ENCODE measurements at regions not wholly inside any gene's neighbourhood (a gene's known extent, or its start where the extent isn't known, plus 50 kb on each side); places are given as distances from the start of the nearest gene placed in this dataset.

DNA sequence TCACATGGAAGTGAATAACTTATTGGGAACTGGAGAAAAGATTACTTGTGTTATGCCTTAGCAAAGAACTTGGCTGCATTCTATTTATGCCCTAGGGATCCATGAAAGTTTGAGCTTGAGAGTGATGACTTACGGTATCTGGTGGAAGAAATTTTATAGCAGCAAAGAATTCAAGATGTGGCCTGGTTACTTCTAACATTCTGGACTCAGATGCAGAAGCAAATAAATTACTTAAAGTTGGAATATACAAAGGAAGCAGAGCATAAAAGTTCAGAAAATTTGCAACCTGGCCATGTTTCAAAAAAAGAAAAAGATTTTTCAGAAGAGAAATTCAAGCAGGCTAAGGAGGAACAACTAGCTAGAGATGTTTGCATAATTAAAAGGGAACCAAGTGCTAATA is 252.3 kb upstream of the WDFY3 start:
- Histone ChIP-seq H3K4me3 (ENCODE audit: insufficient read length, low read depth) (no peak overlapping the region), H3K36me3 (ENCODE audit: insufficient read depth, insufficient read length, low read length) (no peaks in the 10 kb centered on the region), H3K27me3 (ENCODE audit: insufficient read depth, insufficient read length) (no peaks in the 10 kb centered on the region), H3K9ac (ENCODE audit: insufficient read length, low read depth) (no peak overlapping the region), H3K9me3 (ENCODE audit: insufficient read depth, low read length) (peaks cover 9% of the 10 kb centered on the region; the same call in 1 of the 2 replicates), H3K4me1 (ENCODE audit: insufficient read depth, insufficient read length) (no peaks in the 10 kb centered on the region)
- no peak for DNase-seq (ENCODE audit: low read depth, low spot score)
- TF ChIP-seq SUZ12 (IDR thresholded peaks at IDR 0.05; ENCODE audit: extremely low read depth, insufficient read depth, insufficient read length) = no peak
- no peak for TF ChIP-seq ZNF274 (IDR thresholded peaks at IDR 0.05; ENCODE audit: low read depth, low read length)
- TF ChIP-seq YY1 (IDR thresholded peaks at IDR 0.05; ENCODE audit: insufficient read depth, insufficient read length) = no peak

DNA sequence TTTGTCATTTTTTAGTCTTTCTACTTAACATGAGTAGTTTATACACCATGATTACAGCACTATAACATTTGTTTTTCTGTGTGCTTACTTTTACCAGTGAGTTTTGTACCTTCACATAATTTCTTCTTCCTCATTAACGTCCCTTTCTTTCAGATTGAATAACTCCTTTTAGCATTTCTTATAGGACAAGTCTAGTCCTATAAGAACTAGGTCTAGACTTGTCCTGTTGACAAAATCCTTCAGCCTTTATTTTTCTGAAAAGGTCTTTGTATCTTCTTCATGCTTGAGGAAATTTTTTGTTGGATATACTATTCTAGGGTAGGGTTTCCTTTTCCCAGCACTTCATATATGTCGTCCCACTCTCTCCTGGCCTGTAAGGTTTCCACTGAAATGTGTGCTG is 253.3 kb upstream of the ARHGAP24 start:
- H3K36me3 ChIP-seq (ENCODE audit: insufficient read depth, insufficient read length, low read length) = no peaks in the 10 kb centered on the region
- no peak for DNase-seq (ENCODE audit: low read depth, low spot score)
- H3K9me3 ChIP-seq (ENCODE audit: insufficient read depth, low read length) = peaks cover 9% of the 10 kb centered on the region; the same call in 1 of the 2 replicates
- TF ChIP-seq YY1 (IDR thresholded peaks at IDR 0.05; ENCODE audit: insufficient read depth, insufficient read length) = no peak
- TF ChIP-seq ZNF274 (IDR thresholded peaks at IDR 0.05; ENCODE audit: low read depth, low read length) = no peak
- TF ChIP-seq SUZ12 (IDR thresholded peaks at IDR 0.05; ENCODE audit: extremely low read depth, insufficient read depth, insufficient read length) = no peak
- H3K9ac ChIP-seq (ENCODE audit: insufficient read length, low read depth) = no peak overlapping the region
- no peak overlapping the region for H3K4me3 ChIP-seq (ENCODE audit: insufficient read length, low read depth)
- H3K4me1 ChIP-seq (ENCODE audit: insufficient read depth, insufficient read length) = no peaks in the 10 kb centered on the region
- H3K27me3 ChIP-seq (ENCODE audit: insufficient read depth, insufficient read length) = no peaks in the 10 kb centered on the region

DNA sequence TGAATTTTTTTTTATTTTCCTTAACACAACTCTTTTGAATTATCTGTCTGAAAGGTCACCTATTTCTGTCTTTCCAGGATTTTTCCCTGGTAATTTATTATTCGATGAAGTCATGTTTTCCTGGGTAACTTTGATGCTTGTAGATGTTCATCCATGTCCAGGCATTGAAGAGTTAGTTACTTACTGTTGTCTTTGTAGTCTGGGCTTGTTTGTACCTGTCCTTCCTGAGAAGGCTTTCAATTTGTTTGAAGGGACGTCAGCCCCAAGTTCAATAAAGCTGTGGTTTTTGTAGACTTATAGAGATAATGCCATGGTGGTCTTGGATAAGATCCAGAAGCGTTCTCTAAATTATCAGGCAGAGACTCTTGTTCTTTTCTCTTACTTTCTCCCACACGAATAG is 252.4 kb upstream of the ARHGAP24 start:
- Histone ChIP-seq H3K4me1 (ENCODE audit: insufficient read depth, insufficient read length) (no peaks in the 10 kb centered on the region), H3K9me3 (ENCODE audit: insufficient read depth, low read length) (peaks cover 9% of the 10 kb centered on the region; the same call in 1 of the 2 replicates), H3K27me3 (ENCODE audit: insufficient read depth, insufficient read length) (no peaks in the 10 kb centered on the region), H3K9ac (ENCODE audit: insufficient read length, low read depth) (no peak overlapping the region), H3K4me3 (ENCODE audit: insufficient read length, low read depth) (no peak overlapping the region), H3K36me3 (ENCODE audit: insufficient read depth, insufficient read length, low read length) (no peaks in the 10 kb centered on the region)
- no peak for TF ChIP-seq SUZ12 (IDR thresholded peaks at IDR 0.05; ENCODE audit: extremely low read depth, insufficient read depth, insufficient read length)
- TF ChIP-seq YY1 (IDR thresholded peaks at IDR 0.05; ENCODE audit: insufficient read depth, insufficient read length) = no peak
- no peak for TF ChIP-seq ZNF274 (IDR thresholded peaks at IDR 0.05; ENCODE audit: low read depth, low read length)
- DNase-seq (ENCODE audit: low read depth, low spot score) = no peak

DNA sequence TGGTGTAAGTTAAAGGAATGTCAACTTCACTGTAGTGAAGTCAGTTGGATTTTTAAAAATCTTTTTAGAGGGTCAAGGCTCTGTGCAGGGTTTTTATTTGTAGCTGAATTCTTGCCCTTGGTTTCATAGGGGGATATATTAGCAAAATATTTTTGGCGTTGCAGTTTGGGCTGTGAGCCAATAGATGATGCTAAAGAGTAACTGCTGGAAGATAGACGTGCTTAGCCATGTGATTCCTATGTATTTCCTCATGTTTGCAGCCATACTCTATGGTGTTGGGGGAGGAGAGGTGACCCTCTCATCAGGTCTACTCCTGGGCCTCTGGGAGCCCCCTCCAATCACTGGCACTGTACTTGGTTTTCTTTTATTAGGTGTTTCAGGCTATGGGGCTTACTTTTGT is 246.7 kb upstream of the ARHGAP24 start:
- no peaks in the 10 kb centered on the region for H3K9me3 ChIP-seq (ENCODE audit: insufficient read depth, low read length)
- H3K4me1 ChIP-seq (ENCODE audit: insufficient read depth, insufficient read length) = no peaks in the 10 kb centered on the region
- TF ChIP-seq ZNF274 (IDR thresholded peaks at IDR 0.05; ENCODE audit: low read depth, low read length) (no peak), SUZ12 (IDR thresholded peaks at IDR 0.05; ENCODE audit: extremely low read depth, insufficient read depth, insufficient read length) (no peak), YY1 (IDR thresholded peaks at IDR 0.05; ENCODE audit: insufficient read depth, insufficient read length) (no peak)
- no peak overlapping the region for H3K9ac ChIP-seq (ENCODE audit: insufficient read length, low read depth)
- no peak overlapping the region for H3K4me3 ChIP-seq (ENCODE audit: insufficient read length, low read depth)
- H3K27me3 ChIP-seq (ENCODE audit: insufficient read depth, insufficient read length) = no peaks in the 10 kb centered on the region
- no peaks in the 10 kb centered on the region for H3K36me3 ChIP-seq (ENCODE audit: insufficient read depth, insufficient read length, low read length)
- no peak for DNase-seq (ENCODE audit: low read depth, low spot score)

DNA sequence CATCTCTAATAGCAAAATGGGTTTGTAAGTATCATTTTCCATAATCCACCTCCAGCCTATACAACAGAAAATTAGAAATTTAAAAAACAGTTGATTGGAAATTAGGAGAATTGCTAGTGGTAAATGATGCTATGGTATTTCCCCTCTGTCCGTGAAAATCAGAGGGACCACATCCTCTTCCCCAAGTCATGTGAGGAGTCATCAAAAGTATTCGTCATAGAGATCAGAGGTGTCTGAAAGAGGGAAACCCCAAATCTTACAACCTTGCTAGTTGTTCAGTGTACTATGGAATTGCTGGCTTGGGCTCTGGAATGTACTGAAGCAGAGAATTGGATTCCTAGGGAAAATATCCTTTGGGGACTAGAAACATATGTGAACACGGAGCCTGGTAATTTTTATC is 241.4 kb upstream of the ARHGAP24 start:
- H3K4me1 ChIP-seq (ENCODE audit: insufficient read depth, insufficient read length) = no peaks in the 10 kb centered on the region
- DNase-seq (ENCODE audit: low read depth, low spot score) = no peak
- no peak overlapping the region for H3K4me3 ChIP-seq (ENCODE audit: insufficient read length, low read depth)
- no peaks in the 10 kb centered on the region for H3K36me3 ChIP-seq (ENCODE audit: insufficient read depth, insufficient read length, low read length)
- no peaks in the 10 kb centered on the region for H3K27me3 ChIP-seq (ENCODE audit: insufficient read depth, insufficient read length)
- H3K9ac ChIP-seq (ENCODE audit: insufficient read length, low read depth) = no peak overlapping the region
- no peaks in the 10 kb centered on the region for H3K9me3 ChIP-seq (ENCODE audit: insufficient read depth, low read length)
- no peak for TF ChIP-seq SUZ12 (IDR thresholded peaks at IDR 0.05; ENCODE audit: extremely low read depth, insufficient read depth, insufficient read length)
- no peak for TF ChIP-seq ZNF274 (IDR thresholded peaks at IDR 0.05; ENCODE audit: low read depth, low read length)
- TF ChIP-seq YY1 (IDR thresholded peaks at IDR 0.05; ENCODE audit: insufficient read depth, insufficient read length) = no peak

DNA sequence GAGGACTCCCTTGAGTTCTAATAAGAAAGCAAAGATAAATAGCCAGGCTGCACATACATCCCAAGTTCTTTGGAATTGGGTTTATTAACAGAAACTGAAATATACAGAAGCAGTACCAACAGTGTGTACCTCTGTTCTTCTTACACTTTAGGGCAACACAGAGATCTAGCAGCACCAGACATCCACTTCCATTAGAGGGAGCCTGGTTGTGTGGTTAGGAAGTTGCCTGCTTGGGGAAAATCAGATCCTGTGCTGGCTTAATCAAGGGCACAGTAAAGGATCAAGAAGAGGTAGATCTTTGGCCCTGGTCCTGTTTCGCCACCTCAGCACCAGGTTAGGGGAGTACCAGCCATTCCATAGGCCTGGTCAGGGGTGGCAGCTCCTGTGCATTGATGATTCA is 231.1 kb upstream of the ARHGAP24 start:
- no peak overlapping the region for H3K9ac ChIP-seq (ENCODE audit: insufficient read length, low read depth)
- no peaks in the 10 kb centered on the region for H3K4me1 ChIP-seq (ENCODE audit: insufficient read depth, insufficient read length)
- no peak overlapping the region for H3K4me3 ChIP-seq (ENCODE audit: insufficient read length, low read depth)
- no peak for TF ChIP-seq YY1 (IDR thresholded peaks at IDR 0.05; ENCODE audit: insufficient read depth, insufficient read length)
- TF ChIP-seq ZNF274 (IDR thresholded peaks at IDR 0.05; ENCODE audit: low read depth, low read length) = no peak
- TF ChIP-seq SUZ12 (IDR thresholded peaks at IDR 0.05; ENCODE audit: extremely low read depth, insufficient read depth, insufficient read length) = no peak
- H3K36me3 ChIP-seq (ENCODE audit: insufficient read depth, insufficient read length, low read length) = no peaks in the 10 kb centered on the region
- no peak for DNase-seq (ENCODE audit: low read depth, low spot score)
- H3K9me3 ChIP-seq (ENCODE audit: insufficient read depth, low read length) = no peaks in the 10 kb centered on the region
- H3K27me3 ChIP-seq (ENCODE audit: insufficient read depth, insufficient read length) = no peaks in the 10 kb centered on the region

DNA sequence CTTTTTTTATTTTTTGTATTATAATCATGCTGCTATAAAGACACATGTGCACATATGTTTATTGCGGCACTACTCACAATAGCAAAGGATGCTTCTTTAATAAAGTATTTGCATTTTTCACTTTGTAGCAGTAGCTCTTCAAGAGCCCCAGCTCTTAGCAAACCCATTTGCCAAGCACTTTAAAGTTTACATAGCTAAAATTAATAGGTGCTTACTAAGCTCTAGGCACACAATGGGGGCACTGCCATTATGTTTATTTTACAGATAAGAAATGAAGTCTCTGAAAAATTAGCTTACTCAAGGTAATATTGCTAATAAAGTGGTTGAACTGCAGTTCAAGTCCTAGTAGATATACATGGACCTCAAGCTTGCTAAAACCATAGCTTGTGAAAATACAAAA is 230.3 kb upstream of the ARHGAP24 start:
- Histone ChIP-seq H3K4me3 (ENCODE audit: insufficient read length, low read depth) (no peak overlapping the region), H3K36me3 (ENCODE audit: insufficient read depth, insufficient read length, low read length) (no peaks in the 10 kb centered on the region), H3K9ac (ENCODE audit: insufficient read length, low read depth) (no peak overlapping the region), H3K9me3 (ENCODE audit: insufficient read depth, low read length) (no peaks in the 10 kb centered on the region), H3K27me3 (ENCODE audit: insufficient read depth, insufficient read length) (no peaks in the 10 kb centered on the region), H3K4me1 (ENCODE audit: insufficient read depth, insufficient read length) (no peaks in the 10 kb centered on the region)
- no peak for DNase-seq (ENCODE audit: low read depth, low spot score)
- TF ChIP-seq SUZ12 (IDR thresholded peaks at IDR 0.05; ENCODE audit: extremely low read depth, insufficient read depth, insufficient read length) (no peak), YY1 (IDR thresholded peaks at IDR 0.05; ENCODE audit: insufficient read depth, insufficient read length) (no peak), ZNF274 (IDR thresholded peaks at IDR 0.05; ENCODE audit: low read depth, low read length) (no peak)

Measured in NT2/D1 (cell line).